GM19452 (cell line): ENCODE measurements at regions not wholly inside any gene's neighbourhood (a gene's known extent, or its start where the extent isn't known, plus 50 kb on each side); places are given as distances from the start of the nearest gene placed in this dataset.

ENCODE experiments used
- ATAC-seq: cut with Tn5 transposase; IDR thresholded peaks from one replicate; pipeline ENCODE4 v1.9.1; 2021; ENCODE audit not compliant: unreplicated experiment

DNA sequence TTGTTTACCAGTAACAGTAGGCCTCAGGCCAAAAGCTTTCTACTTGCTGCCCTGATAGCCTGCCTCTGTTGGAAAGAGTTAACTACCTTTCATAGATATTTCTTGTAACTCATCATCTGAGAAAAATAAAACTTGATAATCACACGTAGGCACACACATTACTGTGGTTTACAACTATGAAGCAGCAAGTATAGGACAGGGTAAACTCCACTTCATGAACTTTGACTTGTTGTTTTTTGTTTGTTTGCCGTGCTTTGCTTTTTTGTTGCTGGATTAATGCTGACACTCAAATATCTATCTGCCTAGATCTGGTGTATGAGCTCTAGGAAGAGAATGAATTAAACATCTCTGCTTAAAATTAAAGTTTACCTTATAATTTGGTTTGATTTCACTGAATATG, 924.7 kb upstream of the ADGRL2 start:
- no peak for ATAC-seq

DNA sequence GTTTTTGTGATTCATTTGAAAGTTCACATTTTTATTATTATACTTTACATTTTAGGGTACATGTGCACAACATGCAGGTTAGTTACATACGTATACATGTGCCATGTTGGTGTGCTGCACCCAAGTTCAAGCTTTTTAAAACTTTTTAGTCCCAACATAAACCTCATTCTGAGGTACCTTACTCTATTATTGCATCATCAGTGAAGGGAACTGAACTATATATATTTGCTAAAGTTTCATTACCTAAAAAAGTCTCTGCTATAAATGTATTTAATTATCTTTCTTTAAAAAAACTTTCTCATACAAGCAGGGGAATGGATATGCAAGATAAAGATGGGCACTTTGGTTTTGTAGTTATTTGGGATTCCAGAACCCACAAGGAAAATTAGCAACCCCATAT, 931.4 kb upstream of the ADGRL2 start:
- ATAC-seq, result no peak

DNA sequence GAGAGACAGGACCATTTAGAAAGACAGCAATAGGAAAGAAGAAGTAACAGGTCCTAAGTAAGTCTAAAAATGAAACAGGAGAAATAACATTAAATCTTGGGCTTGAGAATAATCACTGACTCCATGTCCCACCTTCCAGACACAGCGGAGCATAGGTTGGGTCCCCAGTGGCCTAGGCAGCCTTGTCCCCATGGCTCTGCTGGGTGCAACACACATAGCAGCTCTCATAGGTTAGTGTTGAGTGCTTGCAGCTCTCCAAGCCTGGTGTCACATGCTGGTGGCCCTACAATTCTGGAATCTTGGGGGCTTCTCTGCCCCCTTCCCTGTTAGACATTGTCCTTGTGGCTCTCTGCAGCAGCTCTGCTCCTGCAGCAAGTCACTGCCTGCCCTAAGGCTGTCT, 952.8 kb upstream of the ADGRL2 start:
- no peak for ATAC-seq

DNA sequence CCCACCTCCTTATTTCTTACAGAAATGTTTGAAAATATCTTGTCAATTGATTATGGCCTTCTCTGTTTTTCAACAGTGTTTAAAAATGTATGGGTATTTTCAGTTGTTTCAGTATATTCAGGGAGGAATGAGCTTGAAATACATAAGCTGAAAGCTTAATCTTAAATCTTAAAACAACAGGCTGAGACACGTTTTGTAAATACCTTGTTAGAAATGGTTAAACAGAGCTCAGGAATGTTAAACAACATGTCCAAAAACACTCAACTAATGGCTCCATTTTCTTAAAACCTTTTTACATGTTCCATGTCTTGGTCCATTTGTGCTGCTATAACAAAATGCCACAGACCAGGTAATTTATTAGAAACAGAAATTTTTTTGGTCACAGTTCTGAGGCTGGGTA, 953.8 kb upstream of the ADGRL2 start:
- no peak for ATAC-seq

DNA sequence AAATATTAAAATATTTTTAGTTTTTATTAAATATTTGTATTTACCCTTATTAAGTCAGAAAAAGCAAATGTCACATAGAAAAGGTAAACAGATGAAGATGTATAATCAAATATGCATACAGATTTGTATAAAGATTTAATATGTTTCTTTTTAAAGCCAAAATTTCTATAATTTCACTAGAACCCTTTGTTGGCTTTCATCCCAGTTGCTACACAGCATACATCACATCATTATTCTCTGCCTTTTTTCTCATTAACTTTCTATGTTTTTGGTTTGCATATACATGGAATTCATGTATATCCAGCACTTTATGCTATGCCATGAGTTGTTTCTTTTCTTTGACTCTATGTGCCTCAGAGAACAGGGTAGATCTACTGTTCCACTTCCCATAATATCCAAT, 957.9 kb upstream of the ADGRL2 start:
- no peak for ATAC-seq

DNA sequence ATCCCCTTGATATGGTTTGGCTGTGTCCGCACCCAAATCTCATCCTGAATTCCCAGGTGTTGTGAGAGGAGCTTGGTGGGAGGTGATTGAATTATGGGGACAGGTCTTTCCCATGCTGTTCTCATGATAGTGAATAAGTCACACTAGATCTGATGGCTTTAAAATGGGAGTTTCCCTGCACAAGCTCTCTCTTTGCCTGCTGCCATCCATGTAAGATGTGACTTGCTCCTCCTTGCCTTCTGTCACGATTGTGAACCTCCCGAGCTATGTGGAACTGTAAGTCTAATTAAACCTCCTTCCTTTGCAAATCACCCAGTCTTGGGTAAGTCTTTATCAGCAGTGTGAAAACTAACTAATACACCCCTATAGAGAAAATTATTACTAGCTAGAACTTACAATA, 959.5 kb upstream of the ADGRL2 start:
- ATAC-seq, result no peak

DNA sequence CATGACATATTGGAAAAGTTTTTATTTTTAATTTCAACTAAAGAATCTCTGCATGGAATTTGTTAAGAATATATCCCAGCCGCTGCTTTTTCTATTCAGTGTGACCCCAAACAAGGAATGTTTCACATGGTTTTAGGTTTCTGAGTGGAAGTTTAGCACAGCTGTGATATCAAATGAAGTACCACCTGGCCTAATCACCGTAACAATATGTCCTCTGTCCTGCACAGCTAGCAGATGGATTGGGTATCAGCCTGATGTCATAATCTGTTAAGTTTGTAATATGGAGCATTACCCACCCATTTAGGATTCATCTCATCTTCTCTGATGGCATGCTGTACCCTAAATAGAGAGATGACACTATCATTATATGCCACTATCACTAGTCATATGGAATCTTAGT, 963.7 kb upstream of the ADGRL2 start:
- ATAC-seq, result no peak

DNA sequence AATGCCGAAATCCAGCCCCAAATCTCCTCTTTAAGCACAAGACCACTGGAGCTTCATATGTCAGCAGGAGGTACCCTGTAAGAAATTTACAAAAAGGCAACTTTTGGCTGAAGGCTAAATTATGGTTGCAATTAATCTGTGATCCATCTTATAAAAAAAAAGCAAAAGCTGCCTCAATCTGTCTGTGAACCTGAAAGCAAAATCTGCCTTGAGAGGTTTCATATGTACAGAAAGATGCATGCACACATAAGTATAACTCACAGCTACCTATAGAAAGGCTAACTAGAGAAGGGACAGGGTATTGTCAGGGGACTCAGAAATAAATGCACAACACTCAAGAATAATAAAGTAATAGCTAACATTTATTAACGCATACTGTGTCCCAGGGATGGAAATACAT, 964.2 kb upstream of the ADGRL2 start:
- ATAC-seq, result no peak

DNA sequence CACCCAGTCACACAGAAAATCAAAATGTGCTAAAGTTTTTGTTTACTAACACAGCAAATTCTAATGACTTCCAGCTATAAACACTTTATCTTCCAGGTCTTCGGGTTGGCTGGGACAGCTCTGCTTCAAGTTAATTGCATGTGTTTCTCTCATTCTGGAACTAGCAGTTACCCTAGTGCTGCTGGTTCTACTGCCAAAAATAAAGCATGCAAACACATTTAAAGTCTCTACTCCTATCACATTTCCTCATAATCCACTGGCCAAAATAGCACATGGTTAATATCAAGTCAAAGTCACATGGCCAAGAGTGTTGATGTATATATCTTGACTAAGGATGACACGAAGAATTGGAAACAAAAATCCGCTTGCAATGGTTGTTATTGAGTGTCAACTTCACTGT, 973.1 kb upstream of the ADGRL2 start:
- no peak for ATAC-seq

DNA sequence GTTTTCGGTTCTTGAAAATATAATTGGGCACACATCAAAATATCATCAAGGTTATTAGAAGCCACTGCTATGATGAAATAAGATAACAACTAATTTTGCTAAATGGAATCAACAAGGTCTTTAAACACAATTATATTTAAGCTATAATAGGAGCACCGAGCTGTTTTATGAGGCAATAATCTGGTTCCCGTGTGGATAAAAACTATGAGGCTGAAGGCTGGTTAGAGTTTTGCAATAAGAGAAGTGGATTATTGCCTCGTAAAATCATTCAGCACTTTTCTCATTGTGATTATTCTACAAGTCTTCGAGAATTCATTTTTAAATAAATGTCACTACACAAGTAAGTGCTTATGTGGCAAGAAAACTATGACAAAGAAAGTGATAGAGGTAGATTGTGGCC, 975.7 kb upstream of the ADGRL2 start:
- ATAC-seq, result no peak

DNA sequence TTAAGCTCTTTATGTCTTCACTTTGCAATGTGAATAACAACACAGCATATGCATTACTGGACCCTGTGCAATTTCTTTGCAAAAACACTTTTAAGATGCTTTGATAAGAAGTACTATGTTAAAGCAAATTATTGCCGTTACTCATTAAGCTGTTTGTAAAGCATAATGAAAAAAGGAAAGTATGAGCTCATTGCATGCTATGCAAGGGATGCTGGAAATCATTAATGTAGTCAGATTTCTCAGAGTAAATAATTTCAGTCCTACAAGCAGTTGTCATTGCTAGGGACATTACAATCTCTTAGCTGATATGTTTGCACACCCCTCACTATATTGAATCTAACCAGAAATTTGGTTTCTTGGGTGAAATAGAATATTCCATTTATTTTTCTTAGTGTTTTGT, 982.5 kb upstream of the ADGRL2 start:
- ATAC-seq, result no peak

DNA sequence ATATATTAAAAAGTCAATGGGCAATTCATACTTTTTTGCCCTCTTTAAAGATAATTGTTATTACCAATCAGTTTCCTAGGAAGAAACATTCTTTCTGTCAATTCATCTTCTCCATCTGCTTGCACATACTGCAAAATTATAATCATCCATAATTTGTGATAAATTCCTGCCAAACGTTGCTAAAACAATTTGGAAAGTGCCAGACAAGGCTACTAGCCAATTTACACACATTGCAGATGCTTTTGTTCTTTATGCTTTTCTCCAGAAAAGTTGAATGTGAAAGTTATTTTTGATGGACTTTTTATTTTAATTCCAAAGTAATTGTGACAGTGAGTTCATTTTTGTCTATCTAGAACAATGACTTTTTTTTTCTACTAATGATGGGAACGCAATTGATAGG, 992.8 kb upstream of the ADGRL2 start:
- ATAC-seq, result no peak

DNA sequence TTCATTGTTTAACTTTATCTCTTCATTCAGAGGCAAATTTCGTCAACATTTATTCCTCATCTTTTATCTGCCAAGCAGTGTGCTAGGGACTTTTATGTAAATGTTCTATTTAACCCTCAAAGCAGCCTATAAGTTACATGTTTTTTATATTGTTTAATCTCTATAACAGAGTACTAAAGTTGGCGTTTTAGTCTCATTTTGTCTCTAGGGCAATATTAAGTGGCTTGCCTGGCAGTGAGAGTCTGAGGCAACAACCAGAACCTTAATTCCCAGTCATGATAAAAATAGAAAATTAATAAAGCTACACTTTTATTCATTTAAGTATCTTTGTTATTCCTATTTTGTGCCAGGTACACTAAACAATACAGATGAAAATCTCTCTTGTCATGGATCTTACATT, 994.3 kb upstream of the ADGRL2 start:
- ATAC-seq, result no peak

DNA sequence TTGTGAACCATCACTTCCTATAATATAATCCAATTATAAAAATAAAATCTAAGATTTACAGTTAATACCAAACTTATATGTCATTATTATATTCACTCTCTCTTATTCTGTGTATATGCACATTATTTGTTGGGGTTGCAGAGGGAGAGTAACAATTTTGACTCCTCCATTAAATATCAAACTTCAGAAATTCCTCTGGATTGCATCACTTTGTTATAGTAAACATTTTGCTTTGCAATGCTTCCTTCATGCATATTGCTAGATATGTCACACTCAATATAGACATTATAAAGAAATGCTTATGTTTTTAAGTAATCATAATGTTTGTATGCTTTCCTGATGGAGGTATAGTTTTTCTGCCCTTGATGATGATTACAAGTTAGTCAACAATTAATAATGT, 999.0 kb upstream of the ADGRL2 start:
- no peak for ATAC-seq

DNA sequence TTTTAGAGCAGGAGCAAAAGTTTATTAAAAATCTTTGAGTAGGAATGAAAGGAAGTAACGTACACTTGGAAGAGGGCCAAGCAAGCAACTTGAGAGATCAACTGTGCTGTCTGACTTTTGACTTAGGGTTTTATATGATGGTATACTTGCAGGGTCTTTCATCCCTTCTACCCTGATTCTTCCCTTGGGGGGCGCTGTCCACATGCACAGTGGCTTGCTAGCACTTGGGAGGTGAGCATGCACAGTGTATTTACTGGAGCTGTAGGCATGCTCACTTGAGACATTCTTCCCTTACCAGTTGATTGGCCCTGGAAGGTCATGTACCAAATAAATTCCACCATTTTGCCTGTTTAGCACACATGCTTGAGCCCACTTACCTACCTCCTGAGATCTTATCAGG, 1001.3 kb upstream of the ADGRL2 start:
- no peak for ATAC-seq

DNA sequence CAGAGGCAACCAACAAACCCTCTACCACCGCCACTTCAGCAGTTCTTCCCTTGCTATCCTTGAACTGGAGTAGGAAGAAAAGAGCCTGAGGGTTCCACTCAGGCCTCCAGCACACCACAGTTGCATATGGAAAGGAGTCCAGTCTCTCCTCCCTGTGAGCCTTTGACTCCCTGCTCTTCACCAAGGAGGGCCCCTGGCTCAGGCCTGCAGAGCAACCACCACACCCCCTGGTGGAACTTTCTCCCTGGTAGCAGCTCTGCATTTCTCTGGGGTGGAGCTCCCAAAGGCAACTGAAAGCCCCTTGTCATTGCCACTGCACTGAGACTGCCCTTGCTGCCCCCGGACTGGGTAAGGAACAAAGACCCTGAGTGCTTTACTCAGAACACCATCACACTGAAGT, 1021.5 kb upstream of the ADGRL2 start:
- ATAC-seq, result no peak

DNA sequence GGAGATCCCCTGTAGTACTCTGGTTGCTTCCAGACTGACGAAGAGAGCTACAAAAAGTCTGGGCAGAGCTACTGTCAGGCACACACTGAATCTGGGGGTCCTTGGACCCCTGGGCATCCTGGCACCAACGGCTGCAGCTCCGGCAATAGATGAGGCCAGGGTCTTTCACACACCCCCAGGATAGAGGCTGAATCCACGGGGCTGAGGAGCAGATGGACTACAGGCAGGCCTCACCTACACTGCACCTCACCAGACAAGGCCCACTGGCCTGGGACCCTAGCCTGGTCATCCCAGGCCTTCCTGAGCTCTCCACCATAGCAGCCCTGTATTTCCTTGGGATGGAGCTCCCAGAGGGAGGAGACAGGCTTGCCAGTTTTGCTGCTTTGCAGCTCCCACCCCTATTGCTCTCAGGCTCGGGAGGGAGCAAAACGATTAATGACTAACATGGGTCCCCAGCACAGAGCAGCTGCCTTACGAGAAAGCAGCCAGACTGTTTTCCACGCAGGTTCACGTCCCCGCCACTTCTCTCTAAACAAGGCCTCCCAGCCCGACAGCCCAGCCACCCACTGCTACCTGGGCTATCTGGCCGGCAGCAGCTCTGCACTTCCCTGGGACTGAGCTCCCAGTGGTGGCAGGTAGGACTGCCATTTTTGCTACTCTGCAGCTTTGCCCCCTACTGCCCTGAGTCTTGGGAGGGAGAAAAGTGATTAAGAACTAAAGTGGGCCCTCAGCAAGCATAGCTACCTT, 1022.5 kb upstream of the ADGRL2 start:
- ATAC-seq, result no peak

DNA sequence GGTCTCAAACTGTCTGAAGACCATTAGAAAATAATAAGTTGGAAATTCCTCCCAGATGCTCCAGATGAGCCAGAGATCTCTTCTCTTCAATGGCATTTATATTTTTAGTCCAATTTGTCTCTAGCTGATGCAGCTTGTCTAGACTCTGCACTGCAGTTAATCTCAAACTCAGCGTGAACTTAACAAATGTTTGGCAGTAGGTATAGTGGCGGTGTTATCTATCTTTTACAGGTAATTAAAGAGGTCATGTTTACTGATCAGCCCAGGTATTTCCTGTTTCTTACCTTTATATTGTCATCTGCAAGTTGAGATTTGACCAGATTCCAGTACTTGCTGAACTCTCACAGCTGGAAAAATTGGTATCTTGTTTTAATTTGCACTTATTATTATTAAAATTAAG, 1024.5 kb upstream of the ADGRL2 start:
- no peak for ATAC-seq

DNA sequence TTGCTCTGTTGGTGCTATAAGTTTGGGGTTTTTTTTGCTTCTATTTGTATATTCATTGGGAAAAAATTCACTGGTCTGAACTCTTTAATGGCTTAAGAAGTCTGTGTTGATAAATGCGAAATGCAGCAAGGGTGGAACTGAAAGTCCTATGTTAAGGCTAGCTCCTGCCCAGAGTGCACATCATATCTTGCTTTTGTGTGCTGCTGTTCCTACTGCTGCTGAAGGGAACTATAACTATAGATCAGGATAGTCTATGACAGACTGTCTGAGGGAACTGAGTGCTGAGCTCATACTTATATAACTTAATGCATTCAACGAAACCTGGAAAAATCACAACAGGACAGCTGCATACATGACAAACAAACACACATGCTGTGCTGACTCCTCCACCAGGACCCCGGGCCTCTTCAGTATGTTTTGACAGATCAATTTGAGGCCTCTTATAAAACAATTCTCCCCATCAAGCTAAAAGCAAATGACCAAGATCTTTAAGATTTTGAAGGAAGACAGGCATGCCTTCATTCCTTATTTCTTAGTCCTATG, 1031.5 kb upstream of the ADGRL2 start:
- ATAC-seq, result no peak

DNA sequence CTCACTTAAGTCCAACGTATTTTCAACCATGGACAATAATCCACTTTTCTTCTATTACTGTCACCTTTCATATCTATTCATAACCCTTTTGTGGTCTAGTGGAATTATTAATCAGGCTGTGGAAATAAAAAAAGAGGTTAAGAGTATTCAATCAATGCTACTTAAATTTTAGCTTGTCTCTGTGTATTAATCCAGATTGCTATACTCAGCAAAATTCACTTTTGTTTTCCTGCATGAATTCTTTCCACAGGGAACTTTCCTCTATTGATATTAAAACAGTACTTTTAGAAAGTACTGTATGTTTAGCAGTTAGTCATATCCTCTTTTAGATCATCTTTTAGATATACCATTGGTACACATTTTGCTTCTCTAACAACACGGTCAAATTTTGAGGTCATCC, 1033.0 kb upstream of the ADGRL2 start:
- ATAC-seq, result no peak

DNA sequence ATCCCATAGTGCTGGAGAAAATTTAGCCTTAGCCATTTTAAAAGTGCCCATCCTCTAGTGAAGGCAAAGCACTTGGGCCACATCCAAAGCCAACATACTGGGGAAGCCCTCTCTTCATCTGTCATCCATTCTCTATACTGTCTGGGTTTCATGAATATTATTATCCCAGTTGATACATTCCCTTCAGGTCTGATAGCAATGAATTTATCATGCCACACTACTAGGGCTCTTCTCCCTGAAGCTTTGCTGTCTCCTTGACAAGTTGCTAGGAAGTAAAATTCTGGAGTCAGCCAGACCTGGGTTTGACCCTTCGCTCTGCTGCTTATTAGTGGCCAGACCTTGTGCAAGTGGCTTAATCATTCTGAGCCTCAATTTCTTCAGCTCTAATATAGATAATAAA, 1041.4 kb upstream of the ADGRL2 start:
- no peak for ATAC-seq

DNA sequence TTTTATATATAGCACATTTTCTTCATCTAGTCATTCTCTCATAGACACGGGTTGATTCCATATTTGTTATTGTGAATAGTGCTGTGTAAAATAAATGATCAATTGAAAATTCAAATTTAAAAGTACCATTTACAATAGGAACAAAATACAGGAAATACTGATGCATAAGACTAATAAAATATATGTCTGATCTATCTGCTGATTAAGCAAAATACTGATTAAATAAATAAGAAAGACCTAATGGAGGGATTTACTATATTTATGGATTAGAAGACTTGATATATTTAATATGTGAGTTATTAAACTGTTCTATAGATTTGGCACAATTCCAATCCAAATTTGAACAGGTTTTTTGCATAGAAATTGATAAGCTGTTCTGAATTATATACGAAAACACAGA, 1044.8 kb upstream of the ADGRL2 start:
- no peak for ATAC-seq

DNA sequence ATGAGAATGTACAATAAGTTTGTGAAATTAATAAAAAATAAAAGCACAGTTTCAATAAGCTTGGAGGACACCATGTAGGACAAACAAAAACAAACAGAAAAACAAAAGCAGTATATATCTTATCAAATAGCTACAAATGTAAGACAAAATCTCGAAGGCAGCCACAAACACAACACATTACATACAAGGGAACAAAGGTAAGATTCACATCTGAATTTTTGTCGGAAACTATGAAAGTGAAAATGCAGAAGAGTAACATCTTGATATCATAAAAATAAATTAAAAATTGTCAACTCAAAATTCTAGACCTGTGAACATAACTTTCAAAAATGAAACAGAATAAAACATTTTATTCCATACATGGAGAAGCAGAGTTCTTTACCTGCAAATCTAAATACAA, 1049.5 kb upstream of the ADGRL2 start:
- ATAC-seq, result no peak
